ENCODE measurements at regions not wholly inside any gene's neighbourhood (a gene's known extent, or its start where the extent isn't known, plus 50 kb on each side); places are given as distances from the start of the nearest gene placed in this dataset.

GRCh38 chr5:1998716-1999317 is 116.1 kb upstream of the IRX4 start:
- Histone ChIP-seq H3K36me3 (replicated peaks in 1 of 2; ENCODE audit: insufficient read depth in 1 of 2, low read depth in 2 of 2) (no peaks in the 10 kb centered on the region), H3K4me3 (no peak overlapping the region), H3K9me3 (no peaks in the 10 kb centered on the region), H3K27me3 (no peaks in the 10 kb centered on the region), H3K27ac (no peak overlapping the region), H3K4me1 (no peaks in the 10 kb centered on the region)
- 67 to 78% methylated on average over 4 of the region's 4 CpGs for WGBS, 2 donors
- TF ChIP-seq CTCF (IDR thresholded peaks at IDR 0.05) (no peak), POLR2A (IDR thresholded peaks at IDR 0.05) (no peak)
- ATAC-seq (no peak), DNase-seq (no peak)
- intact Hi-C loops (cut with DNase I): no loop called here

GRCh38 chr5:1998348-1998669 is 115.6 kb upstream of the IRX4 start:
- ATAC-seq (no peak), DNase-seq (no peak)
- H3K4me1 ChIP-seq: no peaks in the 10 kb centered on the region
- H3K36me3 ChIP-seq (replicated peaks in 1 of 2; ENCODE audit: insufficient read depth in 1 of 2, low read depth in 2 of 2): no peaks in the 10 kb centered on the region
- TF ChIP-seq CTCF (IDR thresholded peaks at IDR 0.05): no peak
- WGBS, 2 donors: 85 to 86% methylated on average over 1 of the region's 1 CpG
- H3K9me3 ChIP-seq: no peaks in the 10 kb centered on the region
- no peak overlapping the region for H3K27ac ChIP-seq
- intact Hi-C loops (cut with DNase I): no loop called here
- H3K4me3 ChIP-seq: no peak overlapping the region
- no peaks in the 10 kb centered on the region for H3K27me3 ChIP-seq

- no peak for TF ChIP-seq POLR2A (IDR thresholded peaks at IDR 0.05)
- no peak for TF ChIP-seq CTCF (IDR thresholded peaks at IDR 0.05)
- no peaks in the 10 kb centered on the region for H3K4me1 ChIP-seq
- no peaks in the 10 kb centered on the region for H3K9me3 ChIP-seq
- H3K36me3 ChIP-seq (replicated peaks in 1 of 2; ENCODE audit: insufficient read depth in 1 of 2, low read depth in 2 of 2): no peaks in the 10 kb centered on the region
- H3K4me3 ChIP-seq: no peak overlapping the region
- intact Hi-C loops (cut with DNase I): no loop called here
- no peak for DNase-seq
- no peaks in the 10 kb centered on the region for H3K27me3 ChIP-seq
- 73 to 81% methylated on average over 6 of the region's 6 CpGs for WGBS, 2 donors
- no peak for ATAC-seq
- no peak overlapping the region for H3K27ac ChIP-seq
These were observed 115.1 kb upstream of the IRX4 start for GRCh38 chr5:1997640-1998347.

GRCh38 chr5:1995491-1995890 is 112.8 kb upstream of the IRX4 start:
- H3K27ac ChIP-seq: no peak overlapping the region
- H3K36me3 ChIP-seq (replicated peaks in 1 of 2; ENCODE audit: insufficient read depth in 1 of 2, low read depth in 2 of 2): no peaks in the 10 kb centered on the region
- H3K4me1 ChIP-seq: no peaks in the 10 kb centered on the region
- H3K27me3 ChIP-seq: no peaks in the 10 kb centered on the region
- DNase-seq (no peak), ATAC-seq (no peak)
- WGBS, 2 donors: 72 to 78% methylated on average over 5 of the region's 5 CpGs
- TF ChIP-seq POLR2A (IDR thresholded peaks at IDR 0.05) (no peak), CTCF (IDR thresholded peaks at IDR 0.05) (no peak)
- H3K4me3 ChIP-seq: no peak overlapping the region
- intact Hi-C loops (cut with DNase I): no loop called here
- H3K9me3 ChIP-seq: no peaks in the 10 kb centered on the region

GRCh38 chr5:1987471-1987870 is 104.7 kb upstream of the IRX4 start:
- ATAC-seq (no peak), DNase-seq (no peak)

More at GRCh38 chr5:1987471-1987870, 104.7 kb upstream of the IRX4 start:
- Histone ChIP-seq H3K4me3 (no peak overlapping the region), H3K27ac (no peak overlapping the region), H3K36me3 (replicated peaks in 1 of 2; ENCODE audit: insufficient read depth in 1 of 2, low read depth in 2 of 2) (no peaks in the 10 kb centered on the region), H3K4me1 (no peaks in the 10 kb centered on the region), H3K9me3 (no peaks in the 10 kb centered on the region), H3K27me3 (no peaks in the 10 kb centered on the region)
- 70 to 79% methylated on average over 5 of the region's 5 CpGs for WGBS, 2 donors
- no peak for TF ChIP-seq CTCF (IDR thresholded peaks at IDR 0.05)
- intact Hi-C loops (cut with DNase I): no loop called here

All from body of pancreas (tissue), 4 donors.